ENCODE measurements at regions not wholly inside any gene's neighbourhood (a gene's known extent, or its start where the extent isn't known, plus 50 kb on each side); places are given as distances from the start of the nearest gene placed in this dataset.
"Not testable (repeated sequence)": the region's sequence is repeated elsewhere in the genome, so short reads cannot be mapped to it uniquely, and the experiment has no call there.

DNA sequence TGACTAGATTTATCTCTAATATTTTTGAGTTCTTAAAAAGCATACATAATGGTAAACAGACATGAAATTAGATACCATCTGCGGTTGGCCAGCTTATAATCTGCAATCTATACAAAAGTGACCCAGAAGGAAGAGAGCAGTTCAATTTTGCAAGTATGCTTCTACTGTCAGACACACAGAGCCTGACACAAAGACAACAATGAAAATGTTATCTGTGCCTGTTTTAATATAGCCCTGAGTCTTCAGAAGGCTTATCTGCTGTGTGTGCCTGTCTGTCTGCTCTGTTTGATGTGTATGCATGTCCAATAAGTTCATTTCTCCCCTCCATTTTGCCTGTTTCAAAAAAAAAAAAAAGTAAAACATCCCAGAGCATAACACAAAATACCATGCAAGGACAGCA lies 73.3 kb upstream of the FHIP2A start:
- no peaks in the 10 kb centered on the region for H3K36me3 ChIP-seq (replicated peaks in 1 of 2; ENCODE audit: insufficient read depth in 1 of 2, low read depth in 2 of 2)
- ATAC-seq (no peak), DNase-seq (no peak)
- WGBS, 2 donors: 81 to 83% methylated on average over 1 of the region's 1 CpG
- H3K27ac ChIP-seq: no peak overlapping the region
- no peaks in the 10 kb centered on the region for H3K27me3 ChIP-seq
- no peaks in the 10 kb centered on the region for H3K9me3 ChIP-seq
- intact Hi-C loops (cut with DNase I): no loop called here
- H3K4me1 ChIP-seq: no peaks in the 10 kb centered on the region
- H3K4me3 ChIP-seq: no peak overlapping the region
- TF ChIP-seq, protein P1, sequence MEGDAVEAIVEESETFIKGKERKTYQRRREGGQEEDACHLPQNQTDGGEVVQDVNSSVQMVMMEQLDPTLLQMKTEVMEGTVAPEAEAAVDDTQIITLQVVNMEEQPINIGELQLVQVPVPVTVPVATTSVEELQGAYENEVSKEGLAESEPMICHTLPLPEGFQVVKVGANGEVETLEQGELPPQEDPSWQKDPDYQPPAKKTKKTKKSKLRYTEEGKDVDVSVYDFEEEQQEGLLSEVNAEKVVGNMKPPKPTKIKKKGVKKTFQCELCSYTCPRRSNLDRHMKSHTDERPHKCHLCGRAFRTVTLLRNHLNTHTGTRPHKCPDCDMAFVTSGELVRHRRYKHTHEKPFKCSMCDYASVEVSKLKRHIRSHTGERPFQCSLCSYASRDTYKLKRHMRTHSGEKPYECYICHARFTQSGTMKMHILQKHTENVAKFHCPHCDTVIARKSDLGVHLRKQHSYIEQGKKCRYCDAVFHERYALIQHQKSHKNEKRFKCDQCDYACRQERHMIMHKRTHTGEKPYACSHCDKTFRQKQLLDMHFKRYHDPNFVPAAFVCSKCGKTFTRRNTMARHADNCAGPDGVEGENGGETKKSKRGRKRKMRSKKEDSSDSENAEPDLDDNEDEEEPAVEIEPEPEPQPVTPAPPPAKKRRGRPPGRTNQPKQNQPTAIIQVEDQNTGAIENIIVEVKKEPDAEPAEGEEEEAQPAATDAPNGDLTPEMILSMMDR (IDR thresholded peaks at IDR 0.05): no peak
- TF ChIP-seq POLR2A (IDR thresholded peaks at IDR 0.05): no peak

DNA sequence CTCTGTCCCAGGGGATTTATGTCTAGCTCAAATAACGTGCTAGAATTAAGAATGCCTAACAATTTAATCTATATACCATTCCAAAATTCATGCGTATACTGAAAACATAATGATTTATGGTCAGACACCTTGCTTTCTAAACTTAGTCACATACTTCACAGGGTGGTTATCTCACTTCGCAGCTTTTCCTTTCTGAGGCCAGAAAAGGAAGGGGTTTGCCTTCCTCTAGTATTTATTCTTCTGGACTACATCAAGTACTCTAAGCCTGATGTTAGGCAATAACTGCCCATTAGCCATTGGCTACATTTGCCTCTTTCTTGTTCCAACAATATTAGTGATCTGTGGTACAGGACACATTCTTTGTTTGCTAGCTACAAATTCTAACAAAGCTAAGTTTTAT lies 72.6 kb upstream of the FHIP2A start:
- DNase-seq: no peak
- 62 to 82% methylated on average over 3 of the region's 3 CpGs for whole genome bisulfite sequencing, 2 donors
- Histone ChIP-seq H3K9me3 (no peaks in the 10 kb centered on the region), H3K27me3 (no peaks in the 10 kb centered on the region), H3K36me3 (replicated peaks in 1 of 2; ENCODE audit: insufficient read depth in 1 of 2, low read depth in 2 of 2) (no peaks in the 10 kb centered on the region), H3K27ac (no peak overlapping the region), H3K4me3 (no peak overlapping the region), H3K4me1 (no peaks in the 10 kb centered on the region)
- no peak for ATAC-seq
- intact Hi-C loops (cut with DNase I): no loop called here
- no peak for TF ChIP-seq POLR2A (IDR thresholded peaks at IDR 0.05)
- TF ChIP-seq, protein P1 (IDR thresholded peaks at IDR 0.05): no peak

GRCh38 chr10:114749510-114749909 lies 72.1 kb upstream of the FHIP2A start:
- no peak overlapping the region for H3K27ac ChIP-seq
- intact Hi-C loops (cut with DNase I): no loop called here
- H3K9me3 ChIP-seq: no peaks in the 10 kb centered on the region
- ATAC-seq: no peak
- DNase-seq: no peak
- H3K4me1 ChIP-seq: no peaks in the 10 kb centered on the region
- WGBS, 2 donors: 69 to 84% methylated on average over 6 of the region's 6 CpGs
- no peaks in the 10 kb centered on the region for H3K36me3 ChIP-seq (replicated peaks in 1 of 2; ENCODE audit: insufficient read depth in 1 of 2, low read depth in 2 of 2)
- TF ChIP-seq, protein P1 (IDR thresholded peaks at IDR 0.05): no peak
- TF ChIP-seq POLR2A (IDR thresholded peaks at IDR 0.05): no peak
- no peak overlapping the region for H3K4me3 ChIP-seq
- H3K27me3 ChIP-seq: no peaks in the 10 kb centered on the region

DNA sequence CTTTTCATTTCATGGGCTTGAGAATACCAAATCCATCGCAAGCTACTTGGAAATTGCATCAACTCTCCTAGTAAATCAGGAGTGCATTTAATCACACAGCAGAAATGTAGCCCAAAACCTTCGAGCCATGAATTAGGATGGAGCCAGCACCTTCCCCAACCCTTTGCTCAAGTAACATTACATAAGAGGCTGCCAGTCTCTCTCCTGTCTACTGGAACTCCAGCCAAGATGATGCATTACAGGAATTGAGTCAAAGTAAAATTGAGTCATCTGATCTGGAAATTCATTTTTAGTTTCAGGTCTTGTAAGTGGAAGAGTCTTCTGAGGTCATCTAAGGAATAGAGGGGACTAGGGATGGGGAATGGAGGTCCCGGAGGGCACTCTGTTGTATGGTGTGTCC lies 69.7 kb upstream of the FHIP2A start:
- Histone ChIP-seq H3K4me1 (no peaks in the 10 kb centered on the region), H3K27ac (no peak overlapping the region), H3K27me3 (no peaks in the 10 kb centered on the region), H3K4me3 (no peak overlapping the region), H3K36me3 (replicated peaks in 1 of 2; ENCODE audit: insufficient read depth in 1 of 2, low read depth in 2 of 2) (no peaks in the 10 kb centered on the region), H3K9me3 (no peaks in the 10 kb centered on the region)
- no peak for DNase-seq
- TF ChIP-seq, protein P1 (IDR thresholded peaks at IDR 0.05): no peak
- TF ChIP-seq POLR2A (IDR thresholded peaks at IDR 0.05): no peak
- WGBS, 2 donors: 87 to 90% methylated on average over 3 of the region's 3 CpGs
- ATAC-seq: no peak
- intact Hi-C loops (cut with DNase I): no loop called here

- intact Hi-C loops (cut with DNase I); H3K27me3 ChIP-seq; H3K9me3 ChIP-seq; H3K4me3 ChIP-seq; ATAC-seq; H3K36me3 ChIP-seq (replicated peaks in 1 of 2; ENCODE audit: insufficient read depth in 1 of 2, low read depth in 2 of 2); H3K27ac ChIP-seq; DNase-seq; H3K4me1 ChIP-seq: not testable (repeated sequence)
- WGBS, 2 donors: 97 to 100% methylated on average over 1 of the region's 1 CpG
Measured at GRCh38 chr10:114752570-114752969, 69.0 kb upstream of the FHIP2A start.

All from body of pancreas (tissue), 4 donors.